Natural killer cell treated with Interleukin-12 subunit alpha and Interleukin-12 subunit beta and Interleukin-15 and Interleukin-18, amount 100 ng/mL, for 72 hours (primary cell): ENCODE measurements at regions not wholly inside any gene's neighbourhood (a gene's known extent, or its start where the extent isn't known, plus 50 kb on each side); places are given as distances from the start of the nearest gene placed in this dataset.
A peak's percentile ranks its signal among the peaks of the same experiment; 100 is the strongest.

Source experiments
- ATAC-seq, 2 donors: fragments of 150-1000 bp; cut with Tn5 transposase in 1 of 2; sonication (Bioruptor Pico), chemical (Tn5 transposase) in 1 of 2; 2 replicates each; pipeline ENCODE4 v1.10.0; 2021
- DNase-seq: peaks from one replicate; pipeline ENCODE4 v3.0.0; 2022; ENCODE audit warnings: low spot score
- H3K27ac Mint-ChIP-seq, 2 donors: 1 replicate in 1 of 2; 2 replicates in 1 of 2; pipeline ENCODE4 v1.8.0; 2022; ENCODE audit warnings: mixed read lengths in 2 of 2, mild to moderate bottlenecking in 1 of 2, moderate library complexity in 1 of 2
- H3K27me3 Mint-ChIP-seq, 2 donors: 1 replicate in 1 of 2; 2 replicates in 1 of 2; pipeline ENCODE4 v1.8.0; 2022; ENCODE audit warnings: mixed read lengths in 2 of 2
- H3K36me3 Mint-ChIP-seq: one replicate; pipeline ENCODE4 v1.8.0; 2022; ENCODE audit warnings: mixed read lengths
- H3K4me1 Mint-ChIP-seq, 2 donors: 1 replicate in 1 of 2; 2 replicates in 1 of 2; pipeline ENCODE4 v1.8.0; 2022; ENCODE audit warnings: low read depth in 2 of 2, mixed read lengths in 2 of 2, mild to moderate bottlenecking in 1 of 2
- H3K4me3 Mint-ChIP-seq: one replicate; pipeline ENCODE4 v1.8.0; 2022; ENCODE audit warnings: mixed read lengths
- H3K9me3 Mint-ChIP-seq: 2 replicates; pipeline ENCODE4 v1.8.0; 2022; ENCODE audit warnings: mixed read lengths

DNA sequence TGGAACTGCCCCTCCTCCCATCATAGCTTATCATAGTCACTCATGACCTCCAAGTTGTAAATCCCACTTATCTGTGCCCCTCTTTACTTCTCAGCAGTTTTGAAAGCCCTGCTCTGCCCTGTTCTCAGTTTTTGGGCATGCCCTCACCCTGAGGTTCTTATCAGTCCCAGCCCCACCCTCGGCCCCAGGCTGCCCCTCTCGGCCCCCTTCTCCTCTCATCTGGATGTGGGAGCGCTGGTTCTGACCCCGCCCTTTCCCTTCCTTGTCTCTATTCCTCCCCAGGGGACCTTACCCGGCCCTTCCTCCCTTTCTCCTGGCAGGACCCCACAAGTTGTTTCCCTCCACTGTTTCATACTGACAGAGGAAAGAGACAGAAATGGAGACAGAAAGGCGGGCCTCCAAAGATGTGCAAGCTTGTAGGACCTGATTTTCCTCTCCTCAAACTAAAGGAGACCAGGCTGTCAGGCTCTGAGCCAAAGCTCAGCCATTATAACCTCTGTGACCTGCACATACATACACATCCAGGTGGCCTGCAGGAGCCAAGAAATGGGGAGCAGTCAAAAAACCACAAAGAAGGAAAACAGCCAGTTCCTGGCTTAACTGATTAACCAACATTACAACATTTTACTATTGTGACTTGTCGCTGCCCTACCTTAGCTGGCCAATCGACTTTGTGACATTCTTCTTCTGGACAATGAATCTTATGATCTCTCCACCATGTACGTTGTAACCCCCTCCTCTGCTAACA, 171.0 kb upstream of the HS6ST1 start:
- H3K27ac Mint-ChIP-seq, result no peak overlapping the region
- no peaks in the 10 kb centered on the region for H3K4me1 Mint-ChIP-seq
- H3K9me3 Mint-ChIP-seq, result no peaks in the 10 kb centered on the region
- H3K36me3 Mint-ChIP-seq, result no peaks in the 10 kb centered on the region
- H3K27me3 Mint-ChIP-seq, result peaks cover 20 to 22% of the 10 kb centered on the region in 2 donors
- ATAC-seq (no peak), DNase-seq (no peak)
- H3K4me3 Mint-ChIP-seq, result no peak overlapping the region

DNA sequence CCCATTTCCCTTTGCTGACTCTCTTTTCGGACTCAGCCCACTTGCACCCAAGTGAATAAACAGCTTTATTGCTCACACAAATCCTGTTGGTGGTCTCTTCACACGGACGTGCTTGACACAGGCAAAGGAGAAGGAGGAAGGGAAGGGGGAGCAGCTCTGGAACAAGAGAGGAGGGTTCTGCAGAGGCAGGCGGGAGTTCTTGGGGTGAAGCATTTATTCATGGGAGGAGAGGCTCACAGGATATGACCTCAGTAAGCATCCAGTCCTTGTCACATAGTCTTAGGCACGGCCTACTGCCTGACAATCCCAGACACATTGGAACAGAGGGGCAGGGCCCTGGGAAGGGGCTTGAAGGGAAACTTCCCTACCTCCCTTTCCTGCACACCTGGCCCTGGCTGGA, 171.7 kb upstream of the HS6ST1 start:
- Mint-ChIP-seq H3K27me3 (peaks cover 20 to 22% of the 10 kb centered on the region in 2 donors), H3K27ac (no peak overlapping the region), H3K9me3 (no peaks in the 10 kb centered on the region), H3K4me1 (no peaks in the 10 kb centered on the region), H3K36me3 (no peaks in the 10 kb centered on the region), H3K4me3 (no peak overlapping the region)
- no peak for DNase-seq
- ATAC-seq, result no peak

DNA sequence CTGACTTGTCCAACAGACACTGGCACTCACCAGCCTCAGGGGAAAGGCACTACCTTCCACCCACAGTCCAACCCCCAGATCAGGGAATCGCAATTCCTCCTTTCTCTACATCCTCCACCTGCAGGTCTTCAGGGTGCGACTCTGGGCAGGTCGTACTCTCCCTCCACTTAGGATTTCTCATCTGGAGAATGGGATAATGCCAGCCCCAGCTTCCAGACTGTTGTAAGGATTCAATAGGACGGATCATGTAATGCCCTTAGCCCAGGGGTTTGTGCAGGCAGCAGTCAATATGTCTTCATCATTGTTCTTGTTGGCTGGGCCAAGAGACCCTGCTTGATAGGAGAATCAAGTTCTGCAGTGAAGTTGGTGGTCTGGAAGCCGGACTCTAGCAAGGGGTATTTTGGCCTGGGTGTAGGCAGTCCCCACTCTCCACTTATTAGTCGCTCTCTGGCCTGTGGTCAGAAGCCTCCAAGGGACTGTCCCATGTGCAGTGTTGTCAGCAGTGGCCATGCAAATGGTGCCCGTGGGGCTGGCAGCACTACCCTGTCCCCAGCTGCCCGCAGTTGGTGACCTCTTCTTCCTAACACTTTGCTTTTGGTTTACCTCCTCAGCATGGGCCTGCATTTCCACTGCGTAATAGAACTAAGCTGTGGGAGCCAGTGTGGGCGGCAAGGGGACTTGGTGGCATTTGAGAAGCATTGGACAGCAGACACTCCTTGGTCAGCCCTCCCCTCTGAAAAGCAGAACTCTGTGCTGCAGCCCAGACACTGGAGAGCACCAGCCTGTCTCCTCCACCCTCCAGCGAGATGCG, 172.4 kb upstream of the HS6ST1 start:
- Mint-ChIP-seq H3K4me1 (no peaks in the 10 kb centered on the region), H3K27ac (no peak overlapping the region), H3K4me3 (no peak overlapping the region), H3K36me3 (no peaks in the 10 kb centered on the region), H3K9me3 (no peaks in the 10 kb centered on the region), H3K27me3 (peaks cover 20 to 22% of the 10 kb centered on the region in 2 donors)
- ATAC-seq (no peak), DNase-seq (no peak)

DNA sequence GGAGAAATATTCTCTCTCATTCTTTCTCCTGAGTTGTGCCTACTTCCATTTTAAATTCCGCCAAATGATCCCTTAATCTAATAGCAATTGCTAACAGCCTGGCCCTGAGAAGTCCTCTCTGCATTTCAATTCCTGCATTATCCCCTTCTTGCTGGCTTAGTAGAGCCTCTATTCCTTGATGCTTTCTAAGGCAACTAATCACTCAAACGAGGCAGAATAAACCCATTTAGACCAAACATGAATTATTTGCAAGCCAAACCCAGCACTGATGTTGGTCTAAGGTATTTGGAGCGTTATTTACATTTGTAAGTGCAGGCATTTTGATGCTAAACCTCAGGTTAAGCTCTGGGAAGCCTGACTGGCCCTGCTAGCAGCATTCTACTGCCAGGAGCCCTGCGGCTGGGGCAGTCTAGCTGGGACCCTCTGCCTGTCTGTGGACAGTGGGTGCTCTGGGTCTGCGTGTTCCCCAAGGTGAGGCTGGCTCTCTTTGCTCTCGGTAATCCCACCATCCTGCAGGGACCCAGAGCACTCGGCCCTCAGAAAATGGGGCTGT, 173.1 kb upstream of the HS6ST1 start:
- H3K36me3 Mint-ChIP-seq, result no peaks in the 10 kb centered on the region
- H3K4me3 Mint-ChIP-seq, result no peak overlapping the region
- peaks cover 20 to 21% of the 10 kb centered on the region in 2 donors for H3K27me3 Mint-ChIP-seq
- no peaks in the 10 kb centered on the region for H3K9me3 Mint-ChIP-seq
- no peak for ATAC-seq
- DNase-seq, result no peak
- H3K27ac Mint-ChIP-seq, result no peak overlapping the region
- H3K4me1 Mint-ChIP-seq, result no peaks in the 10 kb centered on the region

DNA sequence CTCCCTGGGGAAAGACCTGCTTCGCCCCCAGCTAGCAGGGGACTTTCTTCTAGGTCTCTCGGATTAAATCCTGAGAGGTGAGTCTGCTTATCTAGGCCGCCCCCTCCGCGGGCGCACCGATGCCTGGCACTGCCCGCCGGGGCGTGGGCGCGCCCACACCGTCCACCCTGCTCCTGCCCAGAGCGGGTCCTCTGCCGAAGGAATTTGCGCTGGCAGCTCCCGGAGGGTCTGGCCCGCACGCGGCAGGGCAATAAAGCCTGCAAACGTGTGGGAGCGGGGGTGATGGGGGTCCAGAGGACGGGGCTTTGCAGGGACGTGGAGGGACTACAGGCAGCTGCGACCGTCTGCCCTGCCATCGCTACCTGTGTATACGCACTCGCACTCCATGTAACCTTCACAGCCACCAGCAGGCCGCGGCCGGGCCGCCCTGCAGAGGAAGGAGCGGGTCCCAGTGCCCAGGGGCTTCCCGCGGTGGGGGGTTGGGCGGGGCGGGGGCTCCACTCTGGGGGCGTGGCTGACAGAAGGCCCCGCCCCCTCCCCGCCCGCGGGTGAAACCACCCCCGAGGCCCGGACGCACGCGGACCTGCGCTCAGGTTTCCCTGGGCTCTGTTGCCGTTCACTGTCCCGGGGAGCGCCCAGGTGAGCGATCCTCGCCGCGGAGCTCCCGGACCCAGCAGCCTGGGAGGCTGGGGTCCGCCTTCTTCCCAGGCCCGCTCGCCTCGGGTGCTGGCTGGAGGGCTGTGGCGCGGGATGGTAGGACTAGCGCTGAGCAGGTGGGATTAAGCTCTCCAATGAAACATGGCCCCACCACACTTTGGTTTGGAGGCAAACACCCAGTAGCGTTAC, 174.5 kb upstream of the HS6ST1 start:
- ATAC-seq, result no peak
- no peaks in the 10 kb centered on the region for H3K36me3 Mint-ChIP-seq
- no peak overlapping the region for H3K4me3 Mint-ChIP-seq
- H3K9me3 Mint-ChIP-seq, result no peaks in the 10 kb centered on the region
- H3K27me3 Mint-ChIP-seq, result peaks cover 8 to 15% of the 10 kb centered on the region in 2 donors
- DNase-seq, result no peak
- H3K27ac Mint-ChIP-seq, result no peak overlapping the region
- no peaks in the 10 kb centered on the region for H3K4me1 Mint-ChIP-seq

GRCh38 chr2:128493880-128494279, 175.2 kb upstream of the HS6ST1 start:
- H3K27me3 Mint-ChIP-seq, result peaks cover 8 to 15% of the 10 kb centered on the region in 2 donors
- no peaks in the 10 kb centered on the region for H3K36me3 Mint-ChIP-seq
- no peaks in the 10 kb centered on the region for H3K9me3 Mint-ChIP-seq
- H3K27ac Mint-ChIP-seq, result no peak overlapping the region
- DNase-seq (no peak), ATAC-seq (no peak)
- H3K4me1 Mint-ChIP-seq, result no peaks in the 10 kb centered on the region
- no peak overlapping the region for H3K4me3 Mint-ChIP-seq

GRCh38 chr2:128494307-128494639, 175.6 kb upstream of the HS6ST1 start:
- no peaks in the 10 kb centered on the region for H3K9me3 Mint-ChIP-seq
- ATAC-seq (no peak), DNase-seq (no peak)
- H3K36me3 Mint-ChIP-seq, result no peaks in the 10 kb centered on the region
- peaks cover 8 to 15% of the 10 kb centered on the region in 2 donors for H3K27me3 Mint-ChIP-seq
- H3K4me3 Mint-ChIP-seq, result no peak overlapping the region
- no peak overlapping the region for H3K27ac Mint-ChIP-seq
- peaks cover 0 to 2% of the 10 kb centered on the region in 2 donors for H3K4me1 Mint-ChIP-seq

- Mint-ChIP-seq H3K36me3 (no peaks in the 10 kb centered on the region), H3K27ac (no peak overlapping the region), H3K4me1 (peaks cover 0 to 2% of the 10 kb centered on the region in 2 donors), H3K27me3 (peaks cover 10 to 11% of the 10 kb centered on the region in 2 donors), H3K9me3 (no peaks in the 10 kb centered on the region), H3K4me3 (no peak overlapping the region)
- no peak for DNase-seq
- no peak for ATAC-seq
Observed at GRCh38 chr2:128494640-128495321, 176.1 kb upstream of the HS6ST1 start.

DNA sequence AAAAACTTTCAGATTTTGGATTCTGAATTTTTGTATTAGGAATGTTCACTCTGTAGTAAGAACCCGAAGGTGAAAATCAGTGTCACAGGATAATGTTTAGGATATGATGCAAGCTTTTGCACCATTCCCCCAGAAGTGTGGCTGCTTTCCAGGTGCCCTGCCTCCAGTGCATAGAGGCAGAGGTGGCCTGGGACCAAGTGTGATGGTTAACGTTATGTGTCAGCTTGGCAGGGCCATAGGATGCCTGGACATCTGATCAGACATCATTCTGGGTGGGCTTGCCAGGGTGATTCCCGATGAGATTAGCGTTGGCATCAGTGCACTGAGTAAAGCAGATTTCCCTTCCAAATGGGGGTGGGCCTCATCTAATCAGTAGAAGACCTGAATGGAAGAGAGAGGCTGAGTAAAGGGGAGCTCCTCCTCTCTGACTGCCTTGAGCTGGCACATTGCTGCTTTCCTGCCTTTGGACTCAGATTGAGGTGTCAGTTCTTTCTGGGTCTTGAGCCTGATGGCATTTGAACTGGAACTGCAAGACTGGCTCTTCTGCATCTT, 177.4 kb upstream of the HS6ST1 start:
- ATAC-seq, result no peak

GRCh38 chr2:128496700-128497099, 178.0 kb upstream of the HS6ST1 start:
- Mint-ChIP-seq H3K27me3 (peaks cover 2 to 3% of the 10 kb centered on the region in 2 donors), H3K27ac (no peak overlapping the region), H3K4me1 (peaks cover 0 to 2% of the 10 kb centered on the region in 2 donors), H3K4me3 (no peak overlapping the region), H3K36me3 (no peaks in the 10 kb centered on the region), H3K9me3 (no peaks in the 10 kb centered on the region)
- DNase-seq (no peak), ATAC-seq (no peak)

More for the DNA sequence above, 177.4 kb upstream of the HS6ST1 start:
- Mint-ChIP-seq H3K9me3 (no peaks in the 10 kb centered on the region), H3K27ac (no peak overlapping the region), H3K36me3 (no peaks in the 10 kb centered on the region), H3K4me3 (no peak overlapping the region), H3K4me1 (peaks cover 0 to 2% of the 10 kb centered on the region in 2 donors), H3K27me3 (peaks cover 5 to 8% of the 10 kb centered on the region in 2 donors)
- DNase-seq, result no peak

GRCh38 chr2:128497461-128497860, 178.8 kb upstream of the HS6ST1 start:
- ATAC-seq, result no peak
- no peaks in the 10 kb centered on the region for H3K36me3 Mint-ChIP-seq
- DNase-seq, result no peak
- no peaks in the 10 kb centered on the region for H3K9me3 Mint-ChIP-seq
- H3K27me3 Mint-ChIP-seq, result peaks cover 0 to 3% of the 10 kb centered on the region in 2 donors
- H3K4me1 Mint-ChIP-seq, result peaks cover 0 to 2% of the 10 kb centered on the region in 2 donors
- no peak overlapping the region for H3K27ac Mint-ChIP-seq
- H3K4me3 Mint-ChIP-seq, result no peak overlapping the region

GRCh38 chr2:128498086-128498485, 179.4 kb upstream of the HS6ST1 start:
- peaks cover 0 to 2% of the 10 kb centered on the region in 2 donors for H3K4me1 Mint-ChIP-seq
- no peak for DNase-seq
- H3K9me3 Mint-ChIP-seq, result no peaks in the 10 kb centered on the region

GRCh38 chr2:128498589-128498988, 179.9 kb upstream of the HS6ST1 start:
- no peak overlapping the region for H3K27ac Mint-ChIP-seq
- H3K4me1 Mint-ChIP-seq, result peaks cover 0 to 2% of the 10 kb centered on the region in 2 donors
- no peaks in the 10 kb centered on the region for H3K36me3 Mint-ChIP-seq
- DNase-seq, result no peak
- no peak overlapping the region for H3K4me3 Mint-ChIP-seq
- H3K27me3 Mint-ChIP-seq, result peaks cover 0 to 3% of the 10 kb centered on the region in 2 donors
- ATAC-seq, result peak in 1 of 2 donors; percentile 7
- H3K9me3 Mint-ChIP-seq, result no peaks in the 10 kb centered on the region

More at GRCh38 chr2:128498086-128498485, 179.4 kb upstream of the HS6ST1 start:
- no peaks in the 10 kb centered on the region for H3K36me3 Mint-ChIP-seq
- no peak overlapping the region for H3K27ac Mint-ChIP-seq
- H3K4me3 Mint-ChIP-seq, result no peak overlapping the region
- H3K27me3 Mint-ChIP-seq, result peaks cover 0 to 3% of the 10 kb centered on the region in 2 donors
- ATAC-seq, result no peak
